ENCODE measurements at regions not wholly inside any gene's neighbourhood (a gene's known extent, or its start where the extent isn't known, plus 50 kb on each side); places are given as distances from the start of the nearest gene placed in this dataset.

DNA sequence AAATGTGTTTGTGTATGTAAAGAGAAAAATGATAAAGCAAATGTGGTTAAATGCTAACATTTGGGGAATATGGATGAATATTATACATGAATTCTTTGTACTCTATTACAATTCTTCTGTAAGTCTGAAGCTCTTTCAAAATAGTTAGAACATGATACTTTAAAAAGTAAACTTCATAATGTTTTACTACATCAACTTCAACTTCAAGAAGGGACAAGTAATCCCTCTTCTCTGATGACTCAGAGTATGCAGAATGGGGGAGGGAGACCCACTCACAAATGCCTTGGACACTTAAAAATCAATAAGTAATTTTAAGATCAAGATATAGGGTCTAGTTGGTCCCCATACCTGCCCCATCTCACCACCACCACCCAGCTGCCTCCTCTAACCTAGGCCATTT lies 162.4 kb downstream of the ESM1 start:
- no peak for DNase-seq (ENCODE audit: low spot score)
- H3K27me3 Mint-ChIP-seq (ENCODE audit: unreplicated experiment): no peaks in the 10 kb centered on the region
- H3K4me3 Mint-ChIP-seq (ENCODE audit: unreplicated experiment): no peak overlapping the region
- H3K9me3 Mint-ChIP-seq (ENCODE audit: unreplicated experiment): no peaks in the 10 kb centered on the region
- TF ChIP-seq, protein P1, sequence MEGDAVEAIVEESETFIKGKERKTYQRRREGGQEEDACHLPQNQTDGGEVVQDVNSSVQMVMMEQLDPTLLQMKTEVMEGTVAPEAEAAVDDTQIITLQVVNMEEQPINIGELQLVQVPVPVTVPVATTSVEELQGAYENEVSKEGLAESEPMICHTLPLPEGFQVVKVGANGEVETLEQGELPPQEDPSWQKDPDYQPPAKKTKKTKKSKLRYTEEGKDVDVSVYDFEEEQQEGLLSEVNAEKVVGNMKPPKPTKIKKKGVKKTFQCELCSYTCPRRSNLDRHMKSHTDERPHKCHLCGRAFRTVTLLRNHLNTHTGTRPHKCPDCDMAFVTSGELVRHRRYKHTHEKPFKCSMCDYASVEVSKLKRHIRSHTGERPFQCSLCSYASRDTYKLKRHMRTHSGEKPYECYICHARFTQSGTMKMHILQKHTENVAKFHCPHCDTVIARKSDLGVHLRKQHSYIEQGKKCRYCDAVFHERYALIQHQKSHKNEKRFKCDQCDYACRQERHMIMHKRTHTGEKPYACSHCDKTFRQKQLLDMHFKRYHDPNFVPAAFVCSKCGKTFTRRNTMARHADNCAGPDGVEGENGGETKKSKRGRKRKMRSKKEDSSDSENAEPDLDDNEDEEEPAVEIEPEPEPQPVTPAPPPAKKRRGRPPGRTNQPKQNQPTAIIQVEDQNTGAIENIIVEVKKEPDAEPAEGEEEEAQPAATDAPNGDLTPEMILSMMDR (IDR thresholded peaks at IDR 0.05; ENCODE audit: unreplicated experiment): no peak
- H3K36me3 Mint-ChIP-seq (ENCODE audit: low read depth, unreplicated experiment): no peaks in the 10 kb centered on the region
- H3K4me1 Mint-ChIP-seq (ENCODE audit: unreplicated experiment): no peaks in the 10 kb centered on the region
- no peak overlapping the region for H3K27ac Mint-ChIP-seq (ENCODE audit: unreplicated experiment)

DNA sequence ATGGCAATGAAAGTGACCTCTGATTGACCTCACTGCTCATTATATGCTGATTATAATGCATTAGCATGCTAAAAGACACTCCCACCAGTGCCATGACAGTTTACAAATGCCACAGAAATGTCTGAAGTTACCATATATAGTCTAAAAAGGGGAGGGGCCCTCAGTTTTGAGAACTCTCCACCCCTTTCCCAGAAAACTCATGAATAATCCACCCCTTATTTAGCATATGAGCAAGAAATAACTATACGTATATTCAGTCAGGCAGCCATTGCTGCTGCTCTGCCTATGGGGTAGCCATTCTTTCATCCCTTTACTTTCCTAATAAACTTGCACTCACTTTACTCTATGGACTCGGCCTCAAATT lies 163.1 kb downstream of the ESM1 start:
- H3K36me3 Mint-ChIP-seq (ENCODE audit: low read depth, unreplicated experiment): no peaks in the 10 kb centered on the region
- no peak for DNase-seq (ENCODE audit: low spot score)
- TF ChIP-seq, protein P1 (IDR thresholded peaks at IDR 0.05; ENCODE audit: unreplicated experiment): no peak
- H3K27me3 Mint-ChIP-seq (ENCODE audit: unreplicated experiment): no peaks in the 10 kb centered on the region
- no peaks in the 10 kb centered on the region for H3K4me1 Mint-ChIP-seq (ENCODE audit: unreplicated experiment)
- no peak overlapping the region for H3K4me3 Mint-ChIP-seq (ENCODE audit: unreplicated experiment)
- no peaks in the 10 kb centered on the region for H3K9me3 Mint-ChIP-seq (ENCODE audit: unreplicated experiment)
- no peak overlapping the region for H3K27ac Mint-ChIP-seq (ENCODE audit: unreplicated experiment)

DNA sequence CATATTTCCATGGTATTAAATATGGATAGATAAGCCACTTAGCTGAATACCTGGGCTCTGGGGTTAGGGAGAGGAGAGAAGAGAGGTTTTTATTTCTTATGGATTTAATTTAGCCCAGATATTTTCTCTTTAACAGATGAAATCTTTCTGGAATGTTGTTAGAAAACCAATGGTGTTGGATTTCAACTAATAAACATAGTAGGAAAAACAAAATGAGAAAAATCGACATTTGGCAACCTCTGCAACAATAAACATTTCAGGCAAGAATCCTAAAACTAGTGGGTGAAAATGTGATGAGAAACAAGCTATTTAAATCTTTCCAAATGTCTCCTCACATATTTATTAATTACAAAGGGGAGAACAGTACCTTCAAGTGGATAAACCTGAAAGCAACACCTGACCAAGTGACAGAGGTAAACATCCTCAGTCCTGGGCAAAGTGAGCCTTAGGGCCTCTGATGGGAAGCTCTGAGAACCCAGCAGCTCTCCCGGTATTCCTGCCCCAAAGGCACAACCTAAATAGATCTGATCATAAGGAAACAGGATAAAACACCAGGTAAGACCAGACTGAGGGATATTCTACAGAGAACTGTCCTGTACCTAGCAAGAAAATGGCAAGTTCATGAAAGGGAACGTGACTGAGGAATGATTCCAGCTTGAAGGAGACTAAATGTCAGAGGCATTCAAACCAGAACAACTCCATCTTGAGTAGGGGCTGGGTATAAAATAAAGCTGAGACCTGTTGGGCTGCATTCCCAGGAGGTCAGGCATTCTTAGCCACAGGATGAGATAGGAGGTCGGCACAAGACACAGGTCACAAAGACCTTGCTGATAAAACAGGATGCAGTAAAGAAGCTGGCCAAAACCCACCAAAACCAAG lies 163.7 kb downstream of the ESM1 start:
- TF ChIP-seq, protein P1 (IDR thresholded peaks at IDR 0.05; ENCODE audit: unreplicated experiment): no peak
- Mint-ChIP-seq H3K36me3 (ENCODE audit: low read depth, unreplicated experiment) (no peaks in the 10 kb centered on the region), H3K9me3 (ENCODE audit: unreplicated experiment) (no peaks in the 10 kb centered on the region), H3K4me1 (ENCODE audit: unreplicated experiment) (no peaks in the 10 kb centered on the region), H3K27me3 (ENCODE audit: unreplicated experiment) (no peaks in the 10 kb centered on the region), H3K4me3 (ENCODE audit: unreplicated experiment) (no peak overlapping the region), H3K27ac (ENCODE audit: unreplicated experiment) (no peak overlapping the region)
- no peak for DNase-seq (ENCODE audit: low spot score)

DNA sequence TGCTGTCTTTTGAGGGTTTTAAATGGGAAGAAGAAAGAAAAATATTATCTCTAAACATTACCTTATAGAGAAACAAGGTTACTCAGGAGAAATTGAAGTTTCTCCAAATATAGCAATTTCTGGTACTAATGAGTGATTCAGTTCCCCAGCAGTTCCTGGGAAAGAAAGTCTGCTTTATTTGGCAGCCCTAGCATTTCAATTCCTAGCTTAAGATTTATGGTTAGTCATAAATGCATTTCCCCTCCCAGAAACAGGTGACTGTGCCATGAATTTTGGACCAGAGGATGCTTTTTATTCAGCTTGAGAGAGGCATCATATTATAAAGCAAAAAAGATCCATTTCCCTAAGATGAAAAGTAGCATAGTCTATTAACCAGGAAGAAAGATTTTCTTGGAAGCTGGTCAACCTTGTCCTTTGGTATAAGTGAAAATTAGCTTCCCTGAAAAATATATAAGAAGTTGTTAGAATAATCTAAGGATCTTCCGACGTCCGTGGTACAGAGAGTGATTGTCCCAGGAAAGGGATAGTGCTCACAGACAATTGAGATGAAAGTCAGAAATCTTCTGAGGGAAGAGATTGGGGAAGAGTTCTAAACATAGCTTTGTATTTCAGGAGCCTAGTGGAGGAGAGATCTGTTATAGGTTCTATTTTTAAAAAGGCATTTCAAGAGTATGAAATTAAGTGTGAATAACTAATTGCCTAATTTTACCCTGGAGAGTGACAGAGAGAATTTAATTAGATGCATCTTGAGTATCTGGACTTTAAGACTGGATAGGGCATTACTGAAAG lies 164.9 kb downstream of the ESM1 start:
- H3K4me1 Mint-ChIP-seq (ENCODE audit: unreplicated experiment): no peaks in the 10 kb centered on the region

More for the DNA sequence above, 164.9 kb downstream of the ESM1 start:
- no peak overlapping the region for H3K27ac Mint-ChIP-seq (ENCODE audit: unreplicated experiment)
- DNase-seq (ENCODE audit: low spot score): no peak
- no peaks in the 10 kb centered on the region for H3K9me3 Mint-ChIP-seq (ENCODE audit: unreplicated experiment)
- no peaks in the 10 kb centered on the region for H3K27me3 Mint-ChIP-seq (ENCODE audit: unreplicated experiment)
- TF ChIP-seq, protein P1 (IDR thresholded peaks at IDR 0.05; ENCODE audit: unreplicated experiment): no peak
- H3K36me3 Mint-ChIP-seq (ENCODE audit: low read depth, unreplicated experiment): no peaks in the 10 kb centered on the region
- no peak overlapping the region for H3K4me3 Mint-ChIP-seq (ENCODE audit: unreplicated experiment)

Measured in endothelial cell (in vitro differentiated cells).